Immature natural killer cell (primary cell): ENCODE measurements at regions not wholly inside any gene's neighbourhood (a gene's known extent, or its start where the extent isn't known, plus 50 kb on each side); places are given as distances from the start of the nearest gene placed in this dataset.
"Not testable (repeated sequence)": the region's sequence is repeated elsewhere in the genome, so short reads cannot be mapped to it uniquely, and the experiment has no call there.

Source experiments
- DNase-seq, 3 donors: peaks; one replicate each; pipeline ENCODE4 v3.0.0; 2022; ENCODE audit warnings: mixed read lengths in 1 of 3
- H3K27ac Mint-ChIP-seq, 6 donors: one replicate each; pipeline ENCODE4 v1.8.0; 2020; ENCODE audit warnings: mixed read lengths in 6 of 6, mild to moderate bottlenecking in 5 of 6, inconsistent platforms in 4 of 6, moderate library complexity in 3 of 6
- H3K27me3 Mint-ChIP-seq, 3 donors: one replicate each; pipeline ENCODE4 v1.8.0; 2020 to 2021; ENCODE audit warnings: low read depth in 3 of 3, mild to moderate bottlenecking in 3 of 3, mixed read lengths in 3 of 3, moderate library complexity in 3 of 3, inconsistent platforms in 1 of 3
- H3K36me3 Mint-ChIP-seq, 3 donors: one replicate each; pipeline ENCODE4 v1.8.0; 2020; ENCODE audit warnings: mixed read lengths in 3 of 3, inconsistent platforms in 2 of 3, mild to moderate bottlenecking in 2 of 3
- H3K4me1 Mint-ChIP-seq, 2 donors: one replicate each; pipeline ENCODE4 v1.8.0; 2020; ENCODE audit warnings: inconsistent platforms in 2 of 2, mild to moderate bottlenecking in 2 of 2, mixed read lengths in 2 of 2, moderate library complexity in 1 of 2
- H3K4me3 Mint-ChIP-seq, 5 donors: one replicate each; pipeline ENCODE4 v1.8.0; 2020; ENCODE audit warnings: mild to moderate bottlenecking in 5 of 5, mixed read lengths in 5 of 5, inconsistent platforms in 3 of 5, moderate library complexity in 3 of 5
- H3K9me3 Mint-ChIP-seq, 6 donors: one replicate each; pipeline ENCODE4 v1.8.0; 2020; ENCODE audit warnings: mild to moderate bottlenecking in 6 of 6, mixed read lengths in 6 of 6, inconsistent platforms in 4 of 6, moderate library complexity in 3 of 6

- Mint-ChIP-seq H3K27me3 (no peaks in the 10 kb centered on the region), H3K36me3 (no peaks in the 10 kb centered on the region), H3K27ac (no peak overlapping the region), H3K4me3 (no peak overlapping the region), H3K4me1 (no peaks in the 10 kb centered on the region), H3K9me3 (peaks cover 9 to 31% (median 14%) of the 10 kb centered on the region in 6 donors)
- DNase-seq = no peak
These were observed 624.2 kb downstream of the GALC start for GRCh38 chr14:87368751-87369150.

- not testable (repeated sequence) for H3K36me3 Mint-ChIP-seq, H3K27me3 Mint-ChIP-seq, DNase-seq, H3K4me3 Mint-ChIP-seq, H3K27ac Mint-ChIP-seq, H3K4me1 Mint-ChIP-seq
- H3K9me3 Mint-ChIP-seq = peaks cover 9 to 38% (median 26%) of the 10 kb centered on the region in 6 donors
These were observed 632.7 kb downstream of the GALC start for GRCh38 chr14:87360246-87360645.

- Mint-ChIP-seq H3K27ac (no peak overlapping the region), H3K4me3 (no peak overlapping the region), H3K27me3 (peaks cover 0 to 3% (median 0%) of the 10 kb centered on the region in 3 donors), H3K9me3 (peaks cover 8 to 46% (median 17%) of the 10 kb centered on the region in 6 donors), H3K36me3 (peaks cover 0 to 4% (median 0%) of the 10 kb centered on the region in 3 donors), H3K4me1 (no peaks in the 10 kb centered on the region)
- no peak for DNase-seq
These were observed 642.0 kb downstream of the GALC start for GRCh38 chr14:87351007-87351406.

- H3K36me3 Mint-ChIP-seq = peaks cover 0 to 4% (median 0%) of the 10 kb centered on the region in 3 donors
- H3K4me3 Mint-ChIP-seq = no peak overlapping the region
- H3K27me3 Mint-ChIP-seq = peaks cover 0 to 2% (median 0%) of the 10 kb centered on the region in 3 donors
- H3K9me3 Mint-ChIP-seq = peaks cover 4 to 50% (median 20%) of the 10 kb centered on the region in 6 donors
- H3K27ac Mint-ChIP-seq = no peak overlapping the region
- no peak for DNase-seq
- H3K4me1 Mint-ChIP-seq = no peaks in the 10 kb centered on the region
These were observed 643.1 kb downstream of the GALC start for GRCh38 chr14:87349921-87350320.

- Mint-ChIP-seq H3K4me3 (no peak overlapping the region), H3K36me3 (peaks cover 0 to 6% (median 0%) of the 10 kb centered on the region in 3 donors), H3K9me3 (peaks cover 2 to 42% (median 19%) of the 10 kb centered on the region in 6 donors), H3K27ac (no peak overlapping the region), H3K27me3 (no peaks in the 10 kb centered on the region), H3K4me1 (no peaks in the 10 kb centered on the region)
- no peak for DNase-seq
These were observed 649.3 kb downstream of the GALC start for GRCh38 chr14:87343652-87344051.

- DNase-seq = no peak
- Mint-ChIP-seq H3K4me3 (no peak overlapping the region), H3K4me1 (no peaks in the 10 kb centered on the region), H3K36me3 (peaks cover 0 to 4% (median 0%) of the 10 kb centered on the region in 3 donors), H3K27ac (no peak overlapping the region), H3K27me3 (peaks cover 0 to 3% (median 0%) of the 10 kb centered on the region in 3 donors), H3K9me3 (peaks cover 1 to 42% (median 12%) of the 10 kb centered on the region in 6 donors)
These were observed 657.8 kb downstream of the GALC start for GRCh38 chr14:87334997-87335685.

GRCh38 chr14:87331991-87332390 is 661.0 kb downstream of the GALC start:
- H3K9me3 Mint-ChIP-seq = peaks cover 3 to 50% (median 11%) of the 10 kb centered on the region in 6 donors
- no peak overlapping the region for H3K27ac Mint-ChIP-seq
- no peaks in the 10 kb centered on the region for H3K4me1 Mint-ChIP-seq
- H3K4me3 Mint-ChIP-seq = no peak overlapping the region
- H3K27me3 Mint-ChIP-seq = peaks cover 0 to 3% (median 0%) of the 10 kb centered on the region in 3 donors
- H3K36me3 Mint-ChIP-seq = peaks cover 0 to 4% (median 0%) of the 10 kb centered on the region in 3 donors
- DNase-seq = no peak

- H3K4me1 Mint-ChIP-seq = no peaks in the 10 kb centered on the region
- no peaks in the 10 kb centered on the region for H3K27me3 Mint-ChIP-seq
These were observed 667.2 kb downstream of the GALC start for GRCh38 chr14:87325741-87326140.

GRCh38 chr14:87323191-87323590 is 669.8 kb downstream of the GALC start:
- no peaks in the 10 kb centered on the region for H3K27me3 Mint-ChIP-seq
- H3K4me3 Mint-ChIP-seq = no peak overlapping the region
- no peak for DNase-seq
- H3K27ac Mint-ChIP-seq = no peak overlapping the region
- no peaks in the 10 kb centered on the region for H3K36me3 Mint-ChIP-seq
- H3K9me3 Mint-ChIP-seq = peaks cover 4 to 36% (median 10%) of the 10 kb centered on the region in 6 donors
- H3K4me1 Mint-ChIP-seq = no peaks in the 10 kb centered on the region

More at GRCh38 chr14:87325741-87326140, 667.2 kb downstream of the GALC start:
- DNase-seq = no peak
- Mint-ChIP-seq H3K9me3 (peaks cover 3 to 40% (median 11%) of the 10 kb centered on the region in 6 donors), H3K27ac (no peak overlapping the region), H3K36me3 (no peaks in the 10 kb centered on the region), H3K4me3 (no peak overlapping the region)

GRCh38 chr14:87321548-87321947 is 671.4 kb downstream of the GALC start:
- H3K9me3 Mint-ChIP-seq = peaks cover 3 to 40% (median 14%) of the 10 kb centered on the region in 6 donors
- no peak for DNase-seq
- H3K27ac Mint-ChIP-seq = no peak overlapping the region
- H3K4me1 Mint-ChIP-seq = no peaks in the 10 kb centered on the region
- H3K27me3 Mint-ChIP-seq = no peaks in the 10 kb centered on the region
- peaks cover 0 to 4% (median 0%) of the 10 kb centered on the region in 3 donors for H3K36me3 Mint-ChIP-seq
- no peak overlapping the region for H3K4me3 Mint-ChIP-seq

GRCh38 chr14:87312894-87313205 is 680.1 kb downstream of the GALC start:
- Mint-ChIP-seq H3K9me3 (peaks cover 2 to 35% (median 19%) of the 10 kb centered on the region in 6 donors), H3K27ac (no peak overlapping the region), H3K27me3 (peaks cover 0 to 3% (median 0%) of the 10 kb centered on the region in 3 donors), H3K36me3 (peaks cover 0 to 4% (median 3%) of the 10 kb centered on the region in 3 donors), H3K4me1 (no peaks in the 10 kb centered on the region), H3K4me3 (no peak overlapping the region)
- DNase-seq = no peak

GRCh38 chr14:87312169-87312893 is 680.7 kb downstream of the GALC start:
- Mint-ChIP-seq H3K27ac (no peak overlapping the region), H3K27me3 (peaks cover 0 to 3% (median 0%) of the 10 kb centered on the region in 3 donors), H3K36me3 (peaks cover 0 to 3% (median under 1%) of the 10 kb centered on the region in 3 donors), H3K4me1 (no peaks in the 10 kb centered on the region), H3K4me3 (no peak overlapping the region), H3K9me3 (peaks cover 3 to 29% (median 19%) of the 10 kb centered on the region in 6 donors)
- no peak for DNase-seq

GRCh38 chr14:87309557-87309956 is 683.4 kb downstream of the GALC start:
- Mint-ChIP-seq H3K27ac (no peak overlapping the region), H3K27me3 (peaks cover 0 to 3% (median 0%) of the 10 kb centered on the region in 3 donors), H3K4me3 (no peak overlapping the region), H3K36me3 (peaks cover 0 to 3% (median 0%) of the 10 kb centered on the region in 3 donors), H3K9me3 (peaks cover 6 to 24% (median 12%) of the 10 kb centered on the region in 6 donors), H3K4me1 (no peaks in the 10 kb centered on the region)
- no peak for DNase-seq
